H1 (cell line): ENCODE measurements at regions not wholly inside any gene's neighbourhood (a gene's known extent, or its start where the extent isn't known, plus 50 kb on each side); places are given as distances from the start of the nearest gene placed in this dataset.

ENCODE experiments used
- CEBPB ChIP-seq: IDR thresholded peaks from 2 replicates; pipeline ENCODE4 v1.6.1; 2012; ENCODE audit warnings: low read depth, low read length
- CHD7 ChIP-seq: fragments of 300-600 bp; sonication (generic); IDR thresholded peaks from 2 replicates; pipeline ENCODE4 v1.7.1; 2012; ENCODE audit warnings: low read length, moderate library complexity, mild to moderate bottlenecking, inconsistent platforms; ENCODE audit not compliant: insufficient replicate concordance
- EZH2 ChIP-seq: fragments of 200-600 bp; sonication (generic); IDR thresholded peaks from 2 replicates; pipeline ENCODE4 v1.7.1; 2012; ENCODE audit warnings: low read depth, mild to moderate bottlenecking, moderate library complexity, low read length, inconsistent platforms; ENCODE audit not compliant: severe bottlenecking
- HDAC2 ChIP-seq, 2 experiments: fragments of 300-600 bp in 1 of 2; sonication (generic) in 1 of 2; IDR thresholded peaks; 2 replicates each; pipeline ENCODE4 v1.6.1; 2011 to 2012; ENCODE audit warnings: low read depth in 2 of 2, low read length in 2 of 2, mild to moderate bottlenecking in 2 of 2, moderate library complexity in 2 of 2, borderline replicate concordance in 1 of 2, inconsistent platforms in 1 of 2
- HDAC6 ChIP-seq: IDR thresholded peaks from one replicate; pipeline ENCODE4 v1.7.1; 2012; ENCODE audit warnings: low read depth, mild to moderate bottlenecking, inconsistent platforms, low read length, moderate library complexity
- RBBP5 ChIP-seq: IDR thresholded peaks from 2 replicates; pipeline ENCODE4 v1.7.1; 2012; ENCODE audit warnings: low read depth, mild to moderate bottlenecking, inconsistent platforms, low read length, moderate library complexity, borderline replicate concordance
- SP2 ChIP-seq: IDR thresholded peaks from 2 replicates; pipeline ENCODE4 v1.6.1; 2012; ENCODE audit warnings: mild to moderate bottlenecking, low read length, inconsistent platforms

GRCh38 chr4:128591482-128591881, 218.0 kb upstream of the JADE1 start (continued):
- TF ChIP-seq HDAC2 (IDR thresholded peaks at IDR 0.05; ENCODE audit: borderline replicate concordance in 1 of 2, low read depth in 2 of 2, low read length in 2 of 2) (no peak), RBBP5 (no peak), EZH2 (no peak), SP2 (no peak), CHD7 (no peak), CEBPB (no peak), HDAC6 (no peak)
